ENCODE measurements at regions not wholly inside any gene's neighbourhood (a gene's known extent, or its start where the extent isn't known, plus 50 kb on each side); places are given as distances from the start of the nearest gene placed in this dataset.

- no peak overlapping the region for H3K4me3 Mint-ChIP-seq
- no peak for DNase-seq
- CTCF ChIA-PET: no interaction called here
- peaks cover 19% of the 10 kb centered on the region for H3K9me3 Mint-ChIP-seq (ENCODE audit: low read depth)
- H3K4me1 Mint-ChIP-seq: no peaks in the 10 kb centered on the region
- H3K27me3 Mint-ChIP-seq: no peaks in the 10 kb centered on the region
- H3K27ac Mint-ChIP-seq: no peak overlapping the region
- no peak for ATAC-seq
- H3K36me3 Mint-ChIP-seq: no peaks in the 10 kb centered on the region
These were observed 666.5 kb downstream of the DCDC2C start for GRCh38 chr2:4369826-4370419.

- no peak for ATAC-seq
These were observed 667.2 kb downstream of the DCDC2C start for GRCh38 chr2:4370422-4371090.

GRCh38 chr2:4381049-4381448 lies 677.7 kb downstream of the DCDC2C start:
- H3K27me3 Mint-ChIP-seq: no peaks in the 10 kb centered on the region
- no peak for ATAC-seq
- CTCF ChIA-PET: no interaction called here
- H3K4me3 Mint-ChIP-seq: no peak overlapping the region
- no peak for DNase-seq
- no peaks in the 10 kb centered on the region for H3K36me3 Mint-ChIP-seq
- H3K27ac Mint-ChIP-seq: no peak overlapping the region
- peaks cover 12% of the 10 kb centered on the region for H3K9me3 Mint-ChIP-seq (ENCODE audit: low read depth)
- H3K4me1 Mint-ChIP-seq: no peaks in the 10 kb centered on the region

More at GRCh38 chr2:4370422-4371090, 667.2 kb downstream of the DCDC2C start:
- DNase-seq: no peak
- no peaks in the 10 kb centered on the region for H3K4me1 Mint-ChIP-seq
- H3K4me3 Mint-ChIP-seq: no peak overlapping the region
- H3K36me3 Mint-ChIP-seq: no peaks in the 10 kb centered on the region
- H3K27me3 Mint-ChIP-seq: no peaks in the 10 kb centered on the region
- CTCF ChIA-PET: no interaction called here
- H3K9me3 Mint-ChIP-seq (ENCODE audit: low read depth): peaks cover 18% of the 10 kb centered on the region
- H3K27ac Mint-ChIP-seq: no peak overlapping the region

- CTCF ChIA-PET: no interaction called here
- Mint-ChIP-seq H3K9me3 (ENCODE audit: low read depth) (peaks cover 7% of the 10 kb centered on the region), H3K27me3 (no peaks in the 10 kb centered on the region), H3K36me3 (no peaks in the 10 kb centered on the region), H3K27ac (no peak overlapping the region), H3K4me1 (no peaks in the 10 kb centered on the region), H3K4me3 (no peak overlapping the region)
- DNase-seq (no peak), ATAC-seq (no peak)
These were observed 678.4 kb downstream of the DCDC2C start for GRCh38 chr2:4381773-4382172.

GRCh38 chr2:4391013-4391412 lies 687.6 kb downstream of the DCDC2C start:
- Mint-ChIP-seq H3K4me1 (no peaks in the 10 kb centered on the region), H3K36me3 (no peaks in the 10 kb centered on the region), H3K27ac (no peak overlapping the region), H3K27me3 (no peaks in the 10 kb centered on the region), H3K9me3 (ENCODE audit: low read depth) (peaks cover 20% of the 10 kb centered on the region), H3K4me3 (no peak overlapping the region)
- ATAC-seq (no peak), DNase-seq (no peak)
- CTCF ChIA-PET: no interaction called here

- Mint-ChIP-seq H3K9me3 (ENCODE audit: low read depth) (peaks cover 10% of the 10 kb centered on the region), H3K27me3 (no peaks in the 10 kb centered on the region), H3K27ac (no peak overlapping the region), H3K36me3 (no peaks in the 10 kb centered on the region), H3K4me3 (no peak overlapping the region), H3K4me1 (no peaks in the 10 kb centered on the region)
- DNase-seq (no peak), ATAC-seq (no peak)
- CTCF ChIA-PET: no interaction called here
These were observed 701.0 kb downstream of the DCDC2C start for GRCh38 chr2:4404363-4404762.

- DNase-seq (no peak), ATAC-seq (no peak)
- Mint-ChIP-seq H3K27me3 (no peaks in the 10 kb centered on the region), H3K27ac (no peak overlapping the region), H3K9me3 (ENCODE audit: low read depth) (peaks cover 10% of the 10 kb centered on the region), H3K4me1 (no peaks in the 10 kb centered on the region), H3K4me3 (no peak overlapping the region), H3K36me3 (no peaks in the 10 kb centered on the region)
- CTCF ChIA-PET: no interaction called here
These were observed 704.9 kb downstream of the DCDC2C start for GRCh38 chr2:4408321-4408720.

GRCh38 chr2:4412637-4413187 lies 709.3 kb downstream of the DCDC2C start:
- Mint-ChIP-seq H3K27me3 (no peaks in the 10 kb centered on the region), H3K9me3 (ENCODE audit: low read depth) (peaks cover 9% of the 10 kb centered on the region), H3K27ac (no peak overlapping the region), H3K4me3 (no peak overlapping the region), H3K36me3 (no peaks in the 10 kb centered on the region), H3K4me1 (no peaks in the 10 kb centered on the region)
- no peak for DNase-seq
- CTCF ChIA-PET: no interaction called here
- ATAC-seq: no peak

GRCh38 chr2:4415171-4415570 lies 711.8 kb downstream of the DCDC2C start:
- ATAC-seq (no peak), DNase-seq (no peak)
- H3K4me1 Mint-ChIP-seq: no peaks in the 10 kb centered on the region
- H3K27me3 Mint-ChIP-seq: no peaks in the 10 kb centered on the region
- H3K4me3 Mint-ChIP-seq: no peak overlapping the region
- no peaks in the 10 kb centered on the region for H3K36me3 Mint-ChIP-seq
- peaks cover 13% of the 10 kb centered on the region for H3K9me3 Mint-ChIP-seq (ENCODE audit: low read depth)
- H3K27ac Mint-ChIP-seq: no peak overlapping the region
- CTCF ChIA-PET: no interaction called here

- DNase-seq (no peak), ATAC-seq (no peak)
- Mint-ChIP-seq H3K27ac (no peak overlapping the region), H3K27me3 (no peaks in the 10 kb centered on the region), H3K9me3 (ENCODE audit: low read depth) (peaks cover 9% of the 10 kb centered on the region), H3K4me1 (no peaks in the 10 kb centered on the region), H3K4me3 (no peak overlapping the region), H3K36me3 (no peaks in the 10 kb centered on the region)
- CTCF ChIA-PET: no interaction called here
These were observed 712.5 kb downstream of the DCDC2C start for GRCh38 chr2:4415810-4416413.

GRCh38 chr2:4416431-4416830 lies 713.1 kb downstream of the DCDC2C start:
- Mint-ChIP-seq H3K27me3 (no peaks in the 10 kb centered on the region), H3K27ac (no peak overlapping the region), H3K4me3 (no peak overlapping the region), H3K4me1 (no peaks in the 10 kb centered on the region), H3K36me3 (no peaks in the 10 kb centered on the region), H3K9me3 (ENCODE audit: low read depth) (peaks cover 9% of the 10 kb centered on the region)
- CTCF ChIA-PET: no interaction called here
- ATAC-seq (no peak), DNase-seq (no peak)

GRCh38 chr2:4417771-4418170 lies 714.4 kb downstream of the DCDC2C start:
- Mint-ChIP-seq H3K27ac (no peak overlapping the region), H3K9me3 (ENCODE audit: low read depth) (peaks cover 11% of the 10 kb centered on the region), H3K36me3 (no peaks in the 10 kb centered on the region), H3K4me3 (no peak overlapping the region), H3K4me1 (no peaks in the 10 kb centered on the region), H3K27me3 (no peaks in the 10 kb centered on the region)
- CTCF ChIA-PET: no interaction called here
- ATAC-seq (no peak), DNase-seq (no peak)

GRCh38 chr2:4420032-4420431 lies 716.7 kb downstream of the DCDC2C start:
- H3K36me3 Mint-ChIP-seq: no peaks in the 10 kb centered on the region
- ATAC-seq (no peak), DNase-seq (no peak)
- no peaks in the 10 kb centered on the region for H3K27me3 Mint-ChIP-seq
- CTCF ChIA-PET: no interaction called here
- H3K4me1 Mint-ChIP-seq: no peaks in the 10 kb centered on the region
- no peak overlapping the region for H3K4me3 Mint-ChIP-seq
- H3K9me3 Mint-ChIP-seq (ENCODE audit: low read depth): peaks cover 18% of the 10 kb centered on the region
- H3K27ac Mint-ChIP-seq: no peak overlapping the region

GRCh38 chr2:4424153-4424552 lies 720.8 kb downstream of the DCDC2C start:
- Mint-ChIP-seq H3K9me3 (ENCODE audit: low read depth) (peaks cover 15% of the 10 kb centered on the region), H3K27ac (no peak overlapping the region), H3K4me3 (no peak overlapping the region), H3K27me3 (no peaks in the 10 kb centered on the region), H3K4me1 (no peaks in the 10 kb centered on the region), H3K36me3 (no peaks in the 10 kb centered on the region)
- CTCF ChIA-PET: no interaction called here
- ATAC-seq (no peak), DNase-seq (no peak)
